ENCODE measurements at regions not wholly inside any gene's neighbourhood (a gene's known extent, or its start where the extent isn't known, plus 50 kb on each side); places are given as distances from the start of the nearest gene placed in this dataset.

DNA sequence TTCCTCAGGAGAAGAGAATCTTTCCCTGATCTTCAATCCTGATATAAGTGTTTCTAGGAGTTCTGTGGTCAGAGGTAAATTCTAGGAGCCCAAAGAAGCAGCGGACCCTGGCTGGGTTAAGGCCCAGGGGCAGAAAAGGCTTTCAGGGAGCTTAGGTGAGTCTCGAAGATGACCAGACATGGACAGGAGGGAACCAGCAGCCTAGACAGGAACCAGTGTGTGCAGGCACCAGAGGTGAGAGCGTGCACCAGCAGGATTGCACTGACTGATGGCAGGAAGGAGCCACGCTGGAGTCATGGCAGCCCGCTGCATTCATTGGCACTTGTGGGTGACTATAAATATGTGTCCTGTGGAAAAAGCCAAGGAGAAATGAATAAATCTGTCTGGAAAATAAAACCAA lies 489.9 kb downstream of the BCL11B start:
- TF ChIP-seq, protein P1, sequence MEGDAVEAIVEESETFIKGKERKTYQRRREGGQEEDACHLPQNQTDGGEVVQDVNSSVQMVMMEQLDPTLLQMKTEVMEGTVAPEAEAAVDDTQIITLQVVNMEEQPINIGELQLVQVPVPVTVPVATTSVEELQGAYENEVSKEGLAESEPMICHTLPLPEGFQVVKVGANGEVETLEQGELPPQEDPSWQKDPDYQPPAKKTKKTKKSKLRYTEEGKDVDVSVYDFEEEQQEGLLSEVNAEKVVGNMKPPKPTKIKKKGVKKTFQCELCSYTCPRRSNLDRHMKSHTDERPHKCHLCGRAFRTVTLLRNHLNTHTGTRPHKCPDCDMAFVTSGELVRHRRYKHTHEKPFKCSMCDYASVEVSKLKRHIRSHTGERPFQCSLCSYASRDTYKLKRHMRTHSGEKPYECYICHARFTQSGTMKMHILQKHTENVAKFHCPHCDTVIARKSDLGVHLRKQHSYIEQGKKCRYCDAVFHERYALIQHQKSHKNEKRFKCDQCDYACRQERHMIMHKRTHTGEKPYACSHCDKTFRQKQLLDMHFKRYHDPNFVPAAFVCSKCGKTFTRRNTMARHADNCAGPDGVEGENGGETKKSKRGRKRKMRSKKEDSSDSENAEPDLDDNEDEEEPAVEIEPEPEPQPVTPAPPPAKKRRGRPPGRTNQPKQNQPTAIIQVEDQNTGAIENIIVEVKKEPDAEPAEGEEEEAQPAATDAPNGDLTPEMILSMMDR (IDR thresholded peaks at IDR 0.05; ENCODE audit: low read depth, low read length) = no peak
- TF ChIP-seq, protein P2, sequence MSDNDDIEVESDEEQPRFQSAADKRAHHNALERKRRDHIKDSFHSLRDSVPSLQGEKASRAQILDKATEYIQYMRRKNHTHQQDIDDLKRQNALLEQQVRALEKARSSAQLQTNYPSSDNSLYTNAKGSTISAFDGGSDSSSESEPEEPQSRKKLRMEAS (IDR thresholded peaks at IDR 0.05; ENCODE audit: low read depth, low read length) = no peak
- TF ChIP-seq POLR2A (IDR thresholded peaks at IDR 0.05; ENCODE audit: extremely low read depth, insufficient read length) = no peak

All from NB4 (cell line).